Endothelial cell of umbilical vein (primary cell): ENCODE measurements at regions not wholly inside any gene's neighbourhood (a gene's known extent, or its start where the extent isn't known, plus 50 kb on each side); places are given as distances from the start of the nearest gene placed in this dataset.

Experiments
- BruUV-seq: library from RNA; stranded (reverse); fragments of 400-500 nt; replicated peaks from 2 replicates; lab custom pipeline; 2021; lab: Mats Ljungman, UMichigan
- CTCF ChIA-PET: fragments of 300-600, 350-600 bp; sonication (Branson Sonifier 250); formaldehyde crosslinking; loops from one replicate; lab custom pipeline; 2021; ENCODE audit warnings: antibody characterized with exemption, inconsistent platforms; lab: Charles Lee
- POLR2A ChIA-PET: fragments of 300-600, 350-600 bp; sonication (Branson Sonifier 250); formaldehyde crosslinking; loops from one replicate; lab custom pipeline; 2021; ENCODE audit warnings: antibody characterized with exemption, inconsistent platforms; lab: Charles Lee
- DNase-seq: peaks from one replicate; pipeline ENCODE4 v3.0.0-alpha.2; 2011; ENCODE audit warnings: low read depth, low spot score
- FAIRE-seq: peaks from 2 replicates; lab custom pipeline; 2011; peaks lifted over from hg19 to GRCh38; lab: Jason Lieb, UNC
- H2AFZ ChIP-seq: 2 replicates; pipeline ENCODE4 v1.6.0; 2012; ENCODE audit warnings: low read depth, low read length, control low read depth, inconsistent platforms
- H3K27ac ChIP-seq: 2 replicates; pipeline ENCODE4 v1.5.1; 2011; ENCODE audit warnings: low read depth, mild to moderate bottlenecking, control low read depth, low read length, moderate library complexity; ENCODE audit not compliant: insufficient read depth
- H3K27me3 ChIP-seq, 2 experiments: 2 replicates each; pipeline versions ENCODE4 v1.6.0 to v1.6.1; 2011; ENCODE audit warnings: low read length in 2 of 2, mixed read lengths in 1 of 2; ENCODE audit not compliant: control insufficient read depth in 2 of 2, insufficient read depth in 2 of 2
- H3K36me3 ChIP-seq, 2 experiments: 2 replicates in 1 of 2; 3 replicates in 1 of 2; pipeline ENCODE4 v1.5.1; 2011; ENCODE audit warnings: low read length in 2 of 2, mild to moderate bottlenecking in 1 of 2, moderate library complexity in 1 of 2; ENCODE audit not compliant: control insufficient read depth in 2 of 2, insufficient read depth in 2 of 2; ENCODE audit errors: extremely low read depth in 1 of 2
- H3K4me1 ChIP-seq: 3 replicates; pipeline ENCODE4 v1.5.1; 2011; ENCODE audit warnings: mild to moderate bottlenecking, low read length; ENCODE audit not compliant: control insufficient read depth, insufficient read depth; ENCODE audit errors: extremely low read depth
- H3K4me2 ChIP-seq: 2 replicates; pipeline ENCODE4 v1.6.1; 2011; ENCODE audit warnings: low read length, control low read depth, mixed read lengths; ENCODE audit not compliant: insufficient read depth
- H3K4me3 ChIP-seq, 3 experiments: fragments of 200-600 bp in 1 of 3; sonication (generic), shearing (Covaris generic) in 1 of 3; replicated peaks in 1 of 3; 2 replicates each; pipeline ENCODE4 v1.5.1; 2011 to 2016; ENCODE audit warnings: control low read depth in 3 of 3, low read length in 3 of 3, mild to moderate bottlenecking in 2 of 3, inconsistent platforms in 1 of 3, low read depth in 1 of 3, moderate library complexity in 1 of 3; ENCODE audit not compliant: insufficient read depth in 1 of 3
- H3K79me2 ChIP-seq: 2 replicates; pipeline ENCODE4 v1.6.0; 2012; ENCODE audit warnings: low read length, inconsistent platforms; ENCODE audit not compliant: control insufficient read depth, insufficient read depth
- H3K9ac ChIP-seq: replicated peaks from 2 replicates; pipeline ENCODE3; 2011; ENCODE audit warnings: low read length, control low read depth; ENCODE audit not compliant: insufficient read depth; ENCODE audit errors: extremely low read depth
- H3K9me1 ChIP-seq: replicated peaks from 3 replicates; pipeline ENCODE4 v1.6.0; 2011; ENCODE audit warnings: mild to moderate bottlenecking, low read length; ENCODE audit not compliant: control insufficient read depth, insufficient read depth; ENCODE audit errors: extremely low read depth
- H3K9me3 ChIP-seq: replicated peaks from 2 replicates; pipeline ENCODE4 v1.5.1; 2012; ENCODE audit warnings: low read length, inconsistent platforms; ENCODE audit not compliant: control insufficient read depth, insufficient read depth
- H4K20me1 ChIP-seq: replicated peaks from 2 replicates; pipeline ENCODE3; 2011; ENCODE audit warnings: mild to moderate bottlenecking, low read length; ENCODE audit not compliant: control insufficient read depth, insufficient read depth; ENCODE audit errors: extremely low read depth
- CTCF ChIP-seq, 2 donors: IDR thresholded peaks; 1 replicate in 1 of 2; 2 replicates in 1 of 2; pipeline ENCODE4 v1.5.1; 2011; ENCODE audit warnings: low read length in 2 of 2, mild to moderate bottlenecking in 2 of 2, moderate library complexity in 2 of 2, control low read depth in 1 of 2, inconsistent platforms in 1 of 2, low read depth in 1 of 2; ENCODE audit not compliant: insufficient read depth in 1 of 2; ENCODE audit errors: extremely low read depth in 1 of 2
- EZH2 ChIP-seq: IDR thresholded peaks from 2 replicates; pipeline ENCODE4 v1.6.1; 2012; ENCODE audit warnings: borderline replicate concordance, low read depth, mild to moderate bottlenecking, moderate library complexity, low read length, inconsistent platforms; ENCODE audit not compliant: severe bottlenecking
- FOS ChIP-seq: IDR thresholded peaks from 2 replicates; pipeline ENCODE4 v1.6.1; 2011; ENCODE audit warnings: mild to moderate bottlenecking, low read length, moderate library complexity, borderline replicate concordance; ENCODE audit not compliant: insufficient read depth
- GATA2 ChIP-seq: IDR thresholded peaks from 2 replicates; pipeline ENCODE4 v1.7.0; 2011; ENCODE audit warnings: low read depth, mild to moderate bottlenecking, moderate library complexity, mixed read lengths, low read length; ENCODE audit not compliant: insufficient read length, insufficient read depth
- JUN ChIP-seq: IDR thresholded peaks from 2 replicates; pipeline ENCODE4 v1.6.1; 2011; ENCODE audit warnings: borderline replicate concordance, low read depth; ENCODE audit not compliant: insufficient read length, insufficient read depth
- MAX ChIP-seq: IDR thresholded peaks from 2 replicates; pipeline ENCODE4 v1.6.1; 2011; ENCODE audit not compliant: insufficient read depth, insufficient read length
- MYC ChIP-seq: IDR thresholded peaks from one replicate; pipeline ENCODE4 v1.6.1; 2011; ENCODE audit warnings: mild to moderate bottlenecking, low read depth, low read length
- POLR2A ChIP-seq: IDR thresholded peaks from 2 replicates; pipeline ENCODE4 v1.6.1; 2012; ENCODE audit warnings: low read depth, mild to moderate bottlenecking, control low read depth, low read length
- POLR2AphosphoS5 ChIP-seq: IDR thresholded peaks from 2 replicates; pipeline ENCODE4 v1.6.1; 2012; ENCODE audit warnings: low read depth, mild to moderate bottlenecking, control low read depth, low read length, moderate library complexity; ENCODE audit not compliant: insufficient read depth
- dilution Hi-C: fragments of 300-500 bp; cut with MboI; formaldehyde crosslinking; loops from one replicate; pipeline ENCODE4 v1.15.0; 2019; ENCODE audit warnings: low sequenced_read_pairs; ENCODE audit not compliant: extremely low pct_ligation_motif_present
- intact Hi-C: fragments of 100-400 bp; cut with micrococcal nuclease; formaldehyde crosslinking; loops from one replicate; pipeline ENCODE4 v1.10.0; 2022

GRCh38 chr2:217273851-217274250, 414.0 kb upstream of the TNP1 start:
- no peaks in the 10 kb centered on the region for H3K27me3 ChIP-seq

GRCh38 chr2:217273162-217273561, 413.3 kb upstream of the TNP1 start:
- DNase-seq = no peak
- H3K9me1 ChIP-seq = no peaks in the 10 kb centered on the region
- no peak overlapping the region for H3K9ac ChIP-seq
- no peaks in the 10 kb centered on the region for H3K79me2 ChIP-seq
- H3K4me2 ChIP-seq = no peak overlapping the region
- FAIRE-seq = no peak
- H4K20me1 ChIP-seq = no peaks in the 10 kb centered on the region
- H2AFZ ChIP-seq = no peak overlapping the region
- no peak overlapping the region for H3K4me3 ChIP-seq
- no peak overlapping the region for H3K27ac ChIP-seq
- no peaks in the 10 kb centered on the region for H3K36me3 ChIP-seq
- CTCF ChIA-PET = no interaction called here
- no TSS peak for BruUV-seq
- intact Hi-C loops = no loop called here
- no peak for TF ChIP-seq EZH2
- no peak for TF ChIP-seq GATA2
- TF ChIP-seq POLR2A = no peak
- no peak for TF ChIP-seq CTCF (IDR thresholded peaks at IDR 0.05; ENCODE audit: extremely low read depth in 1 of 2, insufficient read depth in 1 of 2, low read depth in 1 of 2, low read length in 2 of 2)
- no peak for TF ChIP-seq FOS
- TF ChIP-seq JUN = no peak
- TF ChIP-seq MAX = no peak
- TF ChIP-seq POLR2AphosphoS5 = no peak
- TF ChIP-seq MYC = no peak
- H3K27me3 ChIP-seq = no peaks in the 10 kb centered on the region
- dilution Hi-C loops = no loop called here
- POLR2A ChIA-PET = no interaction called here
- H3K9me3 ChIP-seq = no peaks in the 10 kb centered on the region
- peaks cover 9% of the 10 kb centered on the region for H3K4me1 ChIP-seq

More at GRCh38 chr2:217273851-217274250, 414.0 kb upstream of the TNP1 start:
- Histone ChIP-seq H3K9me1 (no peaks in the 10 kb centered on the region), H3K27ac (no peak overlapping the region), H3K4me1 (peaks cover 12% of the 10 kb centered on the region), H3K4me3 (no peak overlapping the region), H3K36me3 (no peaks in the 10 kb centered on the region), H3K79me2 (no peaks in the 10 kb centered on the region), H3K9me3 (no peaks in the 10 kb centered on the region), H3K9ac (no peak overlapping the region), H2AFZ (no peak overlapping the region), H3K4me2 (no peak overlapping the region), H4K20me1 (no peaks in the 10 kb centered on the region)
- POLR2A ChIA-PET = no interaction called here
- DNase-seq (no peak), FAIRE-seq (no peak)
- dilution Hi-C loops (no loop called here), intact Hi-C loops (no loop called here)
- CTCF ChIA-PET = interaction anchor here (1.8 kb wide), 1 partner anchor 107 kb away, joined by 4 read pairs; no protein-coding TSS in a partner anchor
- no TSS peak for BruUV-seq
- TF ChIP-seq POLR2A = no peak
- no peak for TF ChIP-seq FOS
- TF ChIP-seq JUN = no peak
- TF ChIP-seq MYC = no peak
- no peak for TF ChIP-seq EZH2
- no peak for TF ChIP-seq GATA2
